RWPE1 (cell line): ENCODE measurements at regions not wholly inside any gene's neighbourhood (a gene's known extent, or its start where the extent isn't known, plus 50 kb on each side); places are given as distances from the start of the nearest gene placed in this dataset.

Source experiments
- CTCF ChIA-PET: fragments of 350-600 bp; sonication (Branson Sonifier 250); formaldehyde crosslinking; extraction: SDS; loops from one replicate; lab custom pipeline; 2021; lab: Yijun Ruan, JAX
- POLR2A ChIA-PET: fragments of 400-600 bp; formaldehyde crosslinking; extraction: SDS; loops from one replicate; lab custom pipeline; 2020; ENCODE audit warnings: antibody characterized with exemption; ENCODE audit not compliant: low non-redundant PET; lab: Yijun Ruan, JAX
- DNase-seq: peaks from one replicate; pipeline ENCODE4 v3.0.0; 2012; ENCODE audit warnings: low spot score
- H3K27ac ChIP-seq: fragments of 450-650 bp; 2 replicates; pipeline ENCODE4 v1.5.1; 2017
- CTCF ChIP-seq: fragments of 450-650 bp; conservative IDR thresholded peaks from 2 replicates; pipeline ENCODE4 v1.5.1; 2017; ENCODE audit warnings: low read depth, mild to moderate bottlenecking

DNA sequence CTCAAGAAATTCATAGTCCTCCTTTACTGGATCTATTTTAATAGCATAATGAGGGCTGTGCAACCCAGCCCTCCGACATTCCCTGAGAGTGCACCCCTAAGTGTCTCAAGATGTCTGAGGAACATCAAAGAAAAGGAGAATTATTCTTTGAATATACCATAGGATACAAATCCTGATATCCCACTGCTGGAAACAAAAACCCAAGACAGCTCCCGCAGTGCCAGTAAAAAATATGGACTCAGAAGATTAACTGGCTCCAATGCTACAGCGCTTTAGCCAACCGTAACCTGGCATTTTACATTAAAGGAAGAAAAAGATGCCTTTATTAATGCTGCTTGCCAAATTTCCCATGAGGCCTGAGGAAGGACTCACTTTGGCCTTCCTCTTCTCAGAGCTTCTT lies 168.4 kb downstream of the TTC32 start:
- no peak for DNase-seq
- TF ChIP-seq CTCF = no peak
- POLR2A ChIA-PET = no interaction called here
- H3K27ac ChIP-seq = no peak overlapping the region
- CTCF ChIA-PET = no interaction called here

DNA sequence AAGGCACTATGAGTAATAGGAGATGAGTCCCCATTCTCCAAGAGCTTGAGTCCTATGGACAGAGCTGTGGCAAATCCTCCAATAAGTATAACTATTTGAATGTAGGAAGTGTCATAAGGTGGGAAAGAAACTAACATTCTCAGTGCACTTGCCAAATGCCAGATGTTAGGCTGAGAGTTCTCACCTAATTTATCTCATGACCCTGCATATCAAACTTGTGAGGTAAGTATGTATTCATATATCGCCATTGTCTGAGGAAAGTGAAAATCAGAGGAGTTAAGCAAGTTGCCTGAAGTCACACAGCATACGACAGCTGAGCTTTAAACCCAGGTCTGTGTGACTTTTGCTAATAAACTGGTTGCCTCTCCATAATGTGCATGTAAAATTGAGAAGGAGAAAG lies 169.5 kb downstream of the TTC32 start:
- POLR2A ChIA-PET = no interaction called here
- no peak overlapping the region for H3K27ac ChIP-seq
- DNase-seq = no peak
- no peak for TF ChIP-seq CTCF
- CTCF ChIA-PET = no interaction called here

- ChIA-PET POLR2A (no interaction called here), CTCF (no interaction called here)
- no peak for TF ChIP-seq CTCF
Observed at GRCh38 chr2:19731515-19731914, 170.3 kb downstream of the TTC32 start.

GRCh38 chr2:19731037-19731436 lies 170.7 kb downstream of the TTC32 start:
- no peak for TF ChIP-seq CTCF
- ChIA-PET CTCF (no interaction called here), POLR2A (no interaction called here)
- no peak for DNase-seq
- no peak overlapping the region for H3K27ac ChIP-seq

More at GRCh38 chr2:19731515-19731914, 170.3 kb downstream of the TTC32 start:
- DNase-seq = no peak
- H3K27ac ChIP-seq = no peak overlapping the region

DNA sequence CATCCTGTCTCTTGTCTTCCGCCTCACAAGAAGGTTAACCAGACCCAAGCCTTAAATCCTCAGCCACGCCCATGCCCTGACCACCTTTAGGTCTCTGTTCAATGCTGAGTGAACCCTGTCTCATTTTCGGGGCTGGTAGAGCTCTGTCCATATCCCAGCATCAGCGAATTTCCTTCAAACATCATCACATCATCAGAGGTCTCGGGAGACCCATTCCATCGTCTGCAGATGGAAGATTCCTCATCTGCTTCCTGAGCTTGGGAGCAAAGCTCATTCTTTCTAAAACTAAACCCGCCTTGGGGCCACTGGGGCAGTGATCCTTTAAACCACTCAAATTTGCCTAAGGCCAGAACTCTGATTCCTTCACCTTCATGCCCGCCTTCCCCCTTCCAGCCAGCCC lies 173.7 kb downstream of the TTC32 start:
- ChIA-PET CTCF (no interaction called here), POLR2A (no interaction called here)
- TF ChIP-seq CTCF = no peak
- DNase-seq = no peak
- H3K27ac ChIP-seq = no peak overlapping the region

DNA sequence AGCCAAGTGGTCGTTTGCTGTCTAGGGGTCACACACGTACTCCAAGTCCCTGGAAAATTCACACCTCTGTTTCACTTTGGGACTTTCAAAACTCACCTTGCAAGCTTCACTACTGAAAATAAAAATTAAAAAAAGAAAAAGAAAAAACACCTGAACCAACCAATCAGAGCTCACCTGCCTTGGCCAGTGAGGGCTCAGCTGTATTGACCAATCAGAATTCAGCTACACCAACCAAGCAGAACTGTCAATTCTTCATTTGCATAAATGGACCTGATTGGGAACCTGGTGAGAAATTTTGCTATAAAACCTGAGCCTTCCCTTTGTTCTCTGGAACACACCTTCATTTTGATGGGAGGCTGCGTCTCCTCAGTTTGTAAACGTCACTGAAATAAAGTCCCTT lies 176.4 kb downstream of the TTC32 start:
- POLR2A ChIA-PET = no interaction called here
- CTCF ChIA-PET = interaction anchor here (0.5 to 0.9 kb wide), 2 partner anchors 12 to 541 kb away, joined by 3 read pairs; no protein-coding TSS in a partner anchor
- no peak for TF ChIP-seq CTCF

GRCh38 chr2:19723021-19723420 lies 178.8 kb downstream of the TTC32 start:
- H3K27ac ChIP-seq = no peak overlapping the region
- no peak for DNase-seq
- no peak for TF ChIP-seq CTCF
- POLR2A ChIA-PET = no interaction called here
- CTCF ChIA-PET = no interaction called here

More for the DNA sequence above, 176.4 kb downstream of the TTC32 start:
- no peak for DNase-seq
- no peak overlapping the region for H3K27ac ChIP-seq
